ENCODE measurements at regions not wholly inside any gene's neighbourhood (a gene's known extent, or its start where the extent isn't known, plus 50 kb on each side); places are given as distances from the start of the nearest gene placed in this dataset.

- intact Hi-C loops (cut with micrococcal nuclease): no loop called here
- CTCF ChIA-PET: no interaction called here
- no peaks in the 10 kb centered on the region for H3K79me2 ChIP-seq (ENCODE audit: insufficient read depth, low read length)
Observed at GRCh38 chr11:28730889-28731288, 622.7 kb downstream of the METTL15 start.

More at GRCh38 chr11:28730889-28731288, 622.7 kb downstream of the METTL15 start:
- Histone ChIP-seq H3K36me3 (ENCODE audit: control insufficient read depth in 1 of 2, insufficient read depth in 2 of 2, low read length in 2 of 2) (no peaks in the 10 kb centered on the region), H3K27ac (ENCODE audit: low read depth, low read length) (no peak overlapping the region), H3K27me3 (ENCODE audit: insufficient read depth, low read length) (no peaks in the 10 kb centered on the region), H3K9me2 (ENCODE audit: insufficient read depth) (no peaks in the 10 kb centered on the region), H4K20me1 (ENCODE audit: insufficient read depth) (no peaks in the 10 kb centered on the region), H2AFZ (ENCODE audit: low read depth, low read length, poor library complexity, severe bottlenecking) (no peak overlapping the region), H3K4me2 (ENCODE audit: low read length) (no peak overlapping the region), H3K4me1 (ENCODE audit: control insufficient read depth in 1 of 2, insufficient read depth in 2 of 2, low read length in 2 of 2) (no peaks in the 10 kb centered on the region), H3K4me3 (replicated peaks in 1 of 2; ENCODE audit: low read depth in 1 of 2, low read length in 2 of 2) (no peak overlapping the region), H3K9me3 (ENCODE audit: control insufficient read depth in 1 of 2, insufficient read depth in 1 of 2, low read depth in 1 of 2, low read length in 2 of 2) (no peaks in the 10 kb centered on the region), H3K9ac (ENCODE audit: low read length) (no peak overlapping the region)
- TF ChIP-seq RAD21 (IDR thresholded peaks at IDR 0.05; ENCODE audit: low read depth) (no peak), SIN3A (IDR thresholded peaks at IDR 0.05; ENCODE audit: low read depth) (no peak), MAX (IDR thresholded peaks at IDR 0.05) (no peak), EGR1 (IDR thresholded peaks at IDR 0.05; ENCODE audit: low read depth) (no peak), ZNF274 (IDR thresholded peaks at IDR 0.05; ENCODE audit: low read depth, low read length) (no peak), POLR2A (IDR thresholded peaks at IDR 0.05; ENCODE audit: borderline replicate concordance, extremely low read depth, insufficient read depth, insufficient read length) (no peak), ATF3 (IDR thresholded peaks at IDR 0.05) (no peak), EZH2 (IDR thresholded peaks at IDR 0.05) (no peak), EZH2phosphoT487 (IDR thresholded peaks at IDR 0.05; ENCODE audit: borderline replicate concordance) (no peak), REST (IDR thresholded peaks at IDR 0.05; ENCODE audit: low read depth) (no peak), FOSL1 (IDR thresholded peaks at IDR 0.05; ENCODE audit: low read depth) (no peak), SP1 (IDR thresholded peaks at IDR 0.05; ENCODE audit: low read depth) (no peak)
- ChIA-PET POLR2A (no interaction called here), RAD21 (ENCODE audit: low non-redundant PET in 1 of 2, low total read pairs in 2 of 2, uncharacterized antibody in 2 of 2, unreplicated experiment in 2 of 2) (no interaction called here)
- ATAC-seq: no peak
- BruUV-seq (replicated peaks): no TSS peak
- DNase-seq (ENCODE audit: low read depth, low spot score): no peak
